C4-2B (cell line): ENCODE measurements at regions not wholly inside any gene's neighbourhood (a gene's known extent, or its start where the extent isn't known, plus 50 kb on each side); places are given as distances from the start of the nearest gene placed in this dataset.

Source experiments
- CTCF ChIP-seq: fragments of 450-650 bp; conservative IDR thresholded peaks from 2 replicates; pipeline ENCODE4 v1.5.1; 2017; ENCODE audit warnings: mild to moderate bottlenecking
- ZFX ChIP-seq: fragments of 450-650 bp; IDR thresholded peaks from 2 replicates; pipeline ENCODE4 v1.6.1; 2017

- TF ChIP-seq CTCF (no peak), ZFX (no peak)
Observed at GRCh38 chr7:81624021-81624592, 145.7 kb downstream of the HGF start.
